Spleen (tissue), 7 donors: ENCODE measurements at regions not wholly inside any gene's neighbourhood (a gene's known extent, or its start where the extent isn't known, plus 50 kb on each side); places are given as distances from the start of the nearest gene placed in this dataset.

Source experiments
- POLR2AphosphoS5 ChIP-seq, 3 donors: sonication (generic); formaldehyde crosslinking; IDR thresholded peaks; one replicate each; pipeline ENCODE4 v1.5.1; 2017; ENCODE audit warnings: antibody characterized with exemption in 3 of 3
- TF ChIP-seq, protein P1 (sequence below), 11 experiments: fragments of 200-600 bp in 7 of 11; fragments of 450-650 bp in 4 of 11; sonication (generic) in 4 of 11; IDR thresholded peaks in 8 of 11; conservative IDR thresholded peaks in 3 of 11; 1 replicate in 7 of 11; 2 replicates in 4 of 11; pipeline versions ENCODE4 v1.4.0 to v1.8.0; 2016 to 2021; ENCODE audit warnings: antibody characterized with exemption in 11 of 11, inconsistent platforms in 4 of 11, mild to moderate bottlenecking in 1 of 11
- donor health status: DM: no; HTN: no; CAD: no; lungs with moderate emphysema.
- donor health status: DM: no; HTN: no; CAD: no.
- donor health status: DM: no; HTN: no; CAD: no.

DNA sequence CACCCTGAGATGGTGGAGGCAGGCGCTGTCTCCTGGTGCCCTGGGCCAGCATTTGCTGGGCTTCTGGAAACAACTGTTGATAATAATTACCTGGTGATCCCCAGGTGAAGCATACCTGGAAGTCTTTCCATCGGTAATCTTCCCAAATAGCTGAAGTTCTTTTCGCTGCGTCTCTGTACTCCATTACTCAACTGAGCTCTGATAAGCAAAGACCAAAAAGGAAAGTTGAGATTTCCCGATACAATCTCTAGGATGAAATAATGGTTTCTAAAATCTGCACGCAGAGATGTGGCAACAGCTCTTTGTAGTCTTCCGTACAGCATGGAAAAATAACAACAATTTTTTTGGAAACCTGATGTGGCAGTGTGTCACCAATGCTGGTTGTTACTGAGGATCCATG is 226.5 kb downstream of the GATA3 start:
- TF ChIP-seq POLR2AphosphoS5 (IDR thresholded peaks at IDR 0.05), result no peak
- TF ChIP-seq, protein P1, sequence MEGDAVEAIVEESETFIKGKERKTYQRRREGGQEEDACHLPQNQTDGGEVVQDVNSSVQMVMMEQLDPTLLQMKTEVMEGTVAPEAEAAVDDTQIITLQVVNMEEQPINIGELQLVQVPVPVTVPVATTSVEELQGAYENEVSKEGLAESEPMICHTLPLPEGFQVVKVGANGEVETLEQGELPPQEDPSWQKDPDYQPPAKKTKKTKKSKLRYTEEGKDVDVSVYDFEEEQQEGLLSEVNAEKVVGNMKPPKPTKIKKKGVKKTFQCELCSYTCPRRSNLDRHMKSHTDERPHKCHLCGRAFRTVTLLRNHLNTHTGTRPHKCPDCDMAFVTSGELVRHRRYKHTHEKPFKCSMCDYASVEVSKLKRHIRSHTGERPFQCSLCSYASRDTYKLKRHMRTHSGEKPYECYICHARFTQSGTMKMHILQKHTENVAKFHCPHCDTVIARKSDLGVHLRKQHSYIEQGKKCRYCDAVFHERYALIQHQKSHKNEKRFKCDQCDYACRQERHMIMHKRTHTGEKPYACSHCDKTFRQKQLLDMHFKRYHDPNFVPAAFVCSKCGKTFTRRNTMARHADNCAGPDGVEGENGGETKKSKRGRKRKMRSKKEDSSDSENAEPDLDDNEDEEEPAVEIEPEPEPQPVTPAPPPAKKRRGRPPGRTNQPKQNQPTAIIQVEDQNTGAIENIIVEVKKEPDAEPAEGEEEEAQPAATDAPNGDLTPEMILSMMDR (IDR thresholded peaks at IDR 0.05 in 8 of 11, conservative IDR thresholded peaks at IDR 0.05 in 3 of 11), result no peak
